Immature natural killer cell (primary cell): ENCODE measurements at regions not wholly inside any gene's neighbourhood (a gene's known extent, or its start where the extent isn't known, plus 50 kb on each side); places are given as distances from the start of the nearest gene placed in this dataset.

Experiments used
- DNase-seq, 3 donors: peaks; one replicate each; pipeline ENCODE4 v3.0.0; 2022; ENCODE audit warnings: mixed read lengths in 1 of 3
- H3K27ac Mint-ChIP-seq, 6 donors: one replicate each; pipeline ENCODE4 v1.8.0; 2020; ENCODE audit warnings: mixed read lengths in 6 of 6, mild to moderate bottlenecking in 5 of 6, inconsistent platforms in 4 of 6, moderate library complexity in 3 of 6
- H3K27me3 Mint-ChIP-seq, 3 donors: one replicate each; pipeline ENCODE4 v1.8.0; 2020 to 2021; ENCODE audit warnings: low read depth in 3 of 3, mild to moderate bottlenecking in 3 of 3, mixed read lengths in 3 of 3, moderate library complexity in 3 of 3, inconsistent platforms in 1 of 3
- H3K36me3 Mint-ChIP-seq, 3 donors: one replicate each; pipeline ENCODE4 v1.8.0; 2020; ENCODE audit warnings: mixed read lengths in 3 of 3, inconsistent platforms in 2 of 3, mild to moderate bottlenecking in 2 of 3
- H3K4me1 Mint-ChIP-seq, 2 donors: one replicate each; pipeline ENCODE4 v1.8.0; 2020; ENCODE audit warnings: inconsistent platforms in 2 of 2, mild to moderate bottlenecking in 2 of 2, mixed read lengths in 2 of 2, moderate library complexity in 1 of 2
- H3K4me3 Mint-ChIP-seq, 5 donors: one replicate each; pipeline ENCODE4 v1.8.0; 2020; ENCODE audit warnings: mild to moderate bottlenecking in 5 of 5, mixed read lengths in 5 of 5, inconsistent platforms in 3 of 5, moderate library complexity in 3 of 5
- H3K9me3 Mint-ChIP-seq, 6 donors: one replicate each; pipeline ENCODE4 v1.8.0; 2020; ENCODE audit warnings: mild to moderate bottlenecking in 6 of 6, mixed read lengths in 6 of 6, inconsistent platforms in 4 of 6, moderate library complexity in 3 of 6

GRCh38 chr6:53992522-53992921 lies 118.7 kb upstream of the MLIP start:
- Mint-ChIP-seq H3K4me3 (no peak overlapping the region), H3K27ac (no peak overlapping the region), H3K27me3 (peaks cover 0 to 4% (median 4%) of the 10 kb centered on the region in 3 donors), H3K4me1 (no peaks in the 10 kb centered on the region), H3K9me3 (no peaks in the 10 kb centered on the region), H3K36me3 (no peaks in the 10 kb centered on the region)
- DNase-seq = no peak

- no peak overlapping the region for H3K4me3 Mint-ChIP-seq
- H3K9me3 Mint-ChIP-seq = no peaks in the 10 kb centered on the region
- no peaks in the 10 kb centered on the region for H3K36me3 Mint-ChIP-seq
- no peak for DNase-seq
- H3K27ac Mint-ChIP-seq = no peak overlapping the region
- no peaks in the 10 kb centered on the region for H3K4me1 Mint-ChIP-seq
- peaks cover 0 to 4% (median 3%) of the 10 kb centered on the region in 3 donors for H3K27me3 Mint-ChIP-seq
Measured at GRCh38 chr6:53994201-53994600, 117.0 kb upstream of the MLIP start.

- H3K27me3 Mint-ChIP-seq = peaks cover 3 to 4% (median 4%) of the 10 kb centered on the region in 3 donors
- H3K9me3 Mint-ChIP-seq = no peaks in the 10 kb centered on the region
- H3K27ac Mint-ChIP-seq = no peak overlapping the region
- H3K36me3 Mint-ChIP-seq = no peaks in the 10 kb centered on the region
- H3K4me3 Mint-ChIP-seq = no peak overlapping the region
- no peak for DNase-seq
- H3K4me1 Mint-ChIP-seq = no peaks in the 10 kb centered on the region
Measured at GRCh38 chr6:53995935-53996334, 115.3 kb upstream of the MLIP start.

GRCh38 chr6:53998303-53998702 lies 112.9 kb upstream of the MLIP start:
- peaks cover 2 to 4% (median 3%) of the 10 kb centered on the region in 3 donors for H3K27me3 Mint-ChIP-seq
- H3K27ac Mint-ChIP-seq = no peak overlapping the region
- H3K36me3 Mint-ChIP-seq = no peaks in the 10 kb centered on the region
- H3K4me1 Mint-ChIP-seq = no peaks in the 10 kb centered on the region
- H3K4me3 Mint-ChIP-seq = peak overlapping the region in 1 of 5 donors; percentile 34
- H3K9me3 Mint-ChIP-seq = no peaks in the 10 kb centered on the region
- DNase-seq = no peak

- DNase-seq = no peak
- Mint-ChIP-seq H3K27ac (no peak overlapping the region), H3K27me3 (peaks cover 2 to 4% (median 3%) of the 10 kb centered on the region in 3 donors), H3K9me3 (no peaks in the 10 kb centered on the region), H3K36me3 (no peaks in the 10 kb centered on the region), H3K4me1 (no peaks in the 10 kb centered on the region), H3K4me3 (no peak overlapping the region)
Measured at GRCh38 chr6:53999088-53999755, 112.0 kb upstream of the MLIP start.

- H3K27ac Mint-ChIP-seq = peak overlapping the region in 1 of 6 donors; percentile 65
- H3K9me3 Mint-ChIP-seq = no peaks in the 10 kb centered on the region
- H3K4me3 Mint-ChIP-seq = no peak overlapping the region
- no peaks in the 10 kb centered on the region for H3K36me3 Mint-ChIP-seq
- peaks cover 3 to 4% (median 3%) of the 10 kb centered on the region in 3 donors for H3K27me3 Mint-ChIP-seq
- no peak for DNase-seq
- H3K4me1 Mint-ChIP-seq = no peaks in the 10 kb centered on the region
Measured at GRCh38 chr6:54002116-54002515, 109.1 kb upstream of the MLIP start.

GRCh38 chr6:54003316-54003715 lies 107.9 kb upstream of the MLIP start:
- H3K9me3 Mint-ChIP-seq = no peaks in the 10 kb centered on the region
- peaks cover 3 to 4% (median 3%) of the 10 kb centered on the region in 3 donors for H3K27me3 Mint-ChIP-seq
- DNase-seq = no peak
- no peak overlapping the region for H3K27ac Mint-ChIP-seq
- H3K36me3 Mint-ChIP-seq = no peaks in the 10 kb centered on the region
- H3K4me3 Mint-ChIP-seq = no peak overlapping the region
- no peaks in the 10 kb centered on the region for H3K4me1 Mint-ChIP-seq

- no peaks in the 10 kb centered on the region for H3K9me3 Mint-ChIP-seq
- peaks cover 0 to 3% (median 0%) of the 10 kb centered on the region in 3 donors for H3K27me3 Mint-ChIP-seq
- no peak for DNase-seq
- H3K4me1 Mint-ChIP-seq = no peaks in the 10 kb centered on the region
- H3K4me3 Mint-ChIP-seq = no peak overlapping the region
- no peaks in the 10 kb centered on the region for H3K36me3 Mint-ChIP-seq
- H3K27ac Mint-ChIP-seq = no peak overlapping the region
Measured at GRCh38 chr6:54008589-54008988, 102.7 kb upstream of the MLIP start.

- Mint-ChIP-seq H3K27me3 (peaks cover 0 to 5% (median 2%) of the 10 kb centered on the region in 3 donors), H3K4me1 (no peaks in the 10 kb centered on the region), H3K36me3 (no peaks in the 10 kb centered on the region), H3K27ac (no peak overlapping the region), H3K9me3 (no peaks in the 10 kb centered on the region), H3K4me3 (no peak overlapping the region)
- no peak for DNase-seq
Measured at GRCh38 chr6:54009052-54009654, 102.1 kb upstream of the MLIP start.

- H3K9me3 Mint-ChIP-seq = no peaks in the 10 kb centered on the region
Measured at GRCh38 chr6:54010340-54011276, 100.6 kb upstream of the MLIP start.

GRCh38 chr6:54011277-54011648 lies 100.0 kb upstream of the MLIP start:
- Mint-ChIP-seq H3K27me3 (peaks cover 0 to 5% (median 2%) of the 10 kb centered on the region in 3 donors), H3K9me3 (no peaks in the 10 kb centered on the region), H3K27ac (no peak overlapping the region), H3K4me1 (no peaks in the 10 kb centered on the region), H3K36me3 (no peaks in the 10 kb centered on the region), H3K4me3 (no peak overlapping the region)
- no peak for DNase-seq

More at GRCh38 chr6:54010340-54011276, 100.6 kb upstream of the MLIP start:
- no peak overlapping the region for H3K27ac Mint-ChIP-seq
- H3K36me3 Mint-ChIP-seq = no peaks in the 10 kb centered on the region
- H3K4me1 Mint-ChIP-seq = no peaks in the 10 kb centered on the region
- H3K27me3 Mint-ChIP-seq = peaks cover 0 to 5% (median 2%) of the 10 kb centered on the region in 3 donors
- no peak overlapping the region for H3K4me3 Mint-ChIP-seq
- DNase-seq = no peak

- no peaks in the 10 kb centered on the region for H3K36me3 Mint-ChIP-seq
- peaks cover 0 to 3% (median 0%) of the 10 kb centered on the region in 6 donors for H3K9me3 Mint-ChIP-seq
- no peak for DNase-seq
- H3K4me1 Mint-ChIP-seq = no peaks in the 10 kb centered on the region
- H3K27ac Mint-ChIP-seq = no peak overlapping the region
- no peak overlapping the region for H3K4me3 Mint-ChIP-seq
- H3K27me3 Mint-ChIP-seq = peaks cover 2 to 5% (median 4%) of the 10 kb centered on the region in 3 donors
Measured at GRCh38 chr6:54013966-54014365, 97.3 kb upstream of the MLIP start.

- Mint-ChIP-seq H3K27me3 (peaks cover 2 to 5% (median 4%) of the 10 kb centered on the region in 3 donors), H3K4me1 (no peaks in the 10 kb centered on the region), H3K9me3 (peaks cover 0 to 3% (median 0%) of the 10 kb centered on the region in 6 donors), H3K4me3 (no peak overlapping the region), H3K36me3 (no peaks in the 10 kb centered on the region), H3K27ac (no peak overlapping the region)
- DNase-seq = no peak
Measured at GRCh38 chr6:54014440-54014839, 96.8 kb upstream of the MLIP start.

GRCh38 chr6:54017877-54018276 lies 93.4 kb upstream of the MLIP start:
- Mint-ChIP-seq H3K4me3 (no peak overlapping the region), H3K36me3 (no peaks in the 10 kb centered on the region), H3K27me3 (peaks cover 2 to 5% (median 4%) of the 10 kb centered on the region in 3 donors), H3K4me1 (no peaks in the 10 kb centered on the region), H3K27ac (no peak overlapping the region), H3K9me3 (peaks cover 0 to 3% (median 0%) of the 10 kb centered on the region in 6 donors)
- no peak for DNase-seq
